Astrocyte of the spinal cord (primary cell): ENCODE measurements at regions not wholly inside any gene's neighbourhood (a gene's known extent, or its start where the extent isn't known, plus 50 kb on each side); places are given as distances from the start of the nearest gene placed in this dataset.
"Not testable (repeated sequence)": the region's sequence is repeated elsewhere in the genome, so short reads cannot be mapped to it uniquely, and the experiment has no call there.

Source experiments
- DNase-seq: peaks from one replicate; pipeline ENCODE4 v3.0.0; 2011; ENCODE audit warnings: low read depth, low spot score
- H3K4me3 ChIP-seq: 2 replicates; pipeline ENCODE4 v1.5.1; 2011; ENCODE audit warnings: low read depth, mild to moderate bottlenecking, low read length, moderate library complexity
- CTCF ChIP-seq: IDR thresholded peaks from 2 replicates; pipeline ENCODE4 v1.5.1; 2012; ENCODE audit warnings: low read depth, mild to moderate bottlenecking, low read length, inconsistent platforms
- in situ Hi-C: cut with HindIII; loops from 2 replicates; pipeline ENCODE4 v1.10.0; 2017; ENCODE audit warnings: low sequenced_read_pairs

GRCh38 chr18:22702806-22703205, 230.3 kb upstream of the RBBP8 start:
- TF ChIP-seq CTCF = no peak
- no peak for DNase-seq
- no peak overlapping the region for H3K4me3 ChIP-seq
- in situ Hi-C loops = no loop called here

GRCh38 chr18:22703883-22704585, 229.1 kb upstream of the RBBP8 start:
- in situ Hi-C loops = no loop called here
- H3K4me3 ChIP-seq = no peak overlapping the region
- peak; percentile 60 for DNase-seq
- peak; percentile 61 for TF ChIP-seq CTCF

GRCh38 chr18:22704586-22704918, 228.6 kb upstream of the RBBP8 start:
- in situ Hi-C loops = no loop called here
- no peak for TF ChIP-seq CTCF
- no peak for DNase-seq
- H3K4me3 ChIP-seq = no peak overlapping the region

GRCh38 chr18:22705328-22705727, 227.8 kb upstream of the RBBP8 start:
- in situ Hi-C loops = no loop called here
- peak; percentile 84 for DNase-seq
- H3K4me3 ChIP-seq = no peak overlapping the region
- TF ChIP-seq CTCF = no peak

GRCh38 chr18:22706025-22706424, 227.1 kb upstream of the RBBP8 start:
- H3K4me3 ChIP-seq, DNase-seq, in situ Hi-C loops: not testable (repeated sequence)

GRCh38 chr18:22709288-22710060, 223.7 kb upstream of the RBBP8 start:
- TF ChIP-seq CTCF = no peak
- no peak for DNase-seq
- H3K4me3 ChIP-seq = no peak overlapping the region
- in situ Hi-C loops = no loop called here

GRCh38 chr18:22710673-22711191, 222.4 kb upstream of the RBBP8 start:
- peak overlapping the region; percentile 17 for H3K4me3 ChIP-seq
- no peak for DNase-seq
- no peak for TF ChIP-seq CTCF
- in situ Hi-C loops = no loop called here
